ENCODE measurements at regions not wholly inside any gene's neighbourhood (a gene's known extent, or its start where the extent isn't known, plus 50 kb on each side); places are given as distances from the start of the nearest gene placed in this dataset.

GRCh38 chr6:119620846-119621555 lies 271.4 kb upstream of the MAN1A1 start:
- Histone ChIP-seq H2AK5ac (ENCODE audit: insufficient read length, low read length) (no peak overlapping the region), H2BK120ac (ENCODE audit: low read depth, low read length, poor library complexity, severe bottlenecking) (no peak overlapping the region), H3T11ph (ENCODE audit: low read length) (no peak overlapping the region), H3K18ac (ENCODE audit: insufficient read length, low read depth, low read length) (no peak overlapping the region), H3K27me3 (ENCODE audit: insufficient read depth, low read length) (no peaks in the 10 kb centered on the region), H3K4me1 (ENCODE audit: insufficient read depth, low read length) (peaks cover 4% of the 10 kb centered on the region; the same call in 1 of the 2 replicates), H3K79me1 (ENCODE audit: insufficient read depth, low read depth, low read length, poor library complexity, severe bottlenecking) (no peaks in the 10 kb centered on the region), H2BK20ac (ENCODE audit: low read depth, low read length, poor library complexity, severe bottlenecking) (no peak overlapping the region), H4K20me1 (ENCODE audit: control insufficient read depth, insufficient read depth, insufficient read length) (no peaks in the 10 kb centered on the region), H3K56ac (ENCODE audit: insufficient read length, low read depth, low read length) (no peak overlapping the region), H4K8ac (replicated peaks; ENCODE audit: insufficient read length, low read depth, low read length) (no peak overlapping the region), H2BK12ac (ENCODE audit: insufficient read length, low read depth, low read length) (no peak overlapping the region), H3K14ac (ENCODE audit: insufficient read depth, low read length) (no peak overlapping the region), H3K79me2 (ENCODE audit: insufficient read depth, low read length) (no peaks in the 10 kb centered on the region), H3K9ac (ENCODE audit: extremely low read depth, insufficient read length, low read length) (no peak overlapping the region), H3K9me3 (ENCODE audit: control insufficient read depth, low read depth, low read length) (no peaks in the 10 kb centered on the region), H2BK5ac (ENCODE audit: insufficient read length, low read length) (no peak overlapping the region), H3K23me2 (ENCODE audit: insufficient read length, low read depth, low read length, poor library complexity, severe bottlenecking) (no peaks in the 10 kb centered on the region), H4K91ac (ENCODE audit: insufficient read length, low read depth, low read length) (no peak overlapping the region), H3K27ac (ENCODE audit: insufficient read length, low read depth, low read length) (no peak overlapping the region), H2AFZ (ENCODE audit: low read length) (no peak overlapping the region), H3K23ac (ENCODE audit: insufficient read length, low read depth, low read length) (no peak overlapping the region), H4K5ac (ENCODE audit: insufficient read length, low read depth, low read length) (no peak overlapping the region), H3K4ac (ENCODE audit: low read depth, low read length) (no peak overlapping the region), H3K4me2 (ENCODE audit: insufficient read depth, insufficient read length, low read length) (no peak overlapping the region), H2BK15ac (ENCODE audit: low read depth, low read length) (no peak overlapping the region)
- Mint-ChIP-seq H3K27me3 (ENCODE audit: low read depth) (no peaks in the 10 kb centered on the region), H3K27ac (peak overlapping the region in 2 of 3 experiments; percentile 0 to 4; a peak in 3 of 7 replicates), H3K4me1 (peaks cover 10 to 22% of the 10 kb centered on the region in 2 experiments), H3K9me3 (no peaks in the 10 kb centered on the region; a peak in 1 of 5 replicates), H3K4me3 (no peak overlapping the region), H3K36me3 (ENCODE audit: insufficient read depth in 1 of 3, low read depth in 3 of 3) (peaks cover 0 to 3% (median 0%) of the 10 kb centered on the region in 3 experiments; a peak in 2 of 7 replicates)
- DNase-seq: no peak
- no peak for TF ChIP-seq CTCF (conservative IDR thresholded peaks at IDR 0.05)
- no CpG with 5 or more reads among the region's 4 CpGs for WGBS (ENCODE audit: extremely low coverage, insufficient read length, low lambda C conversion rate)

All from H9 (cell line).